Upper lobe of left lung (tissue), 4 donors: ENCODE measurements at regions not wholly inside any gene's neighbourhood (a gene's known extent, or its start where the extent isn't known, plus 50 kb on each side); places are given as distances from the start of the nearest gene placed in this dataset.

Experiments
- EP300 ChIP-seq, 4 donors: sonication (generic); formaldehyde crosslinking; IDR thresholded peaks; one replicate each; pipeline ENCODE4 v1.5.1; 2017; ENCODE audit warnings: antibody characterized with exemption in 4 of 4, control low read depth in 2 of 4
- POLR2A ChIP-seq, 4 donors: fragments of 450-650 bp; IDR thresholded peaks; one replicate each; pipeline ENCODE4 v1.5.1; 2016 to 2017; ENCODE audit warnings: antibody characterized with exemption in 4 of 4, mild to moderate bottlenecking in 2 of 4
- POLR2AphosphoS5 ChIP-seq, 2 donors: sonication (generic); formaldehyde crosslinking; IDR thresholded peaks; one replicate each; pipeline ENCODE4 v1.5.1; 2017; ENCODE audit warnings: antibody characterized with exemption in 2 of 2
- TF ChIP-seq, protein P1 (sequence below), 6 experiments: fragments of 450-650 bp in 4 of 6; fragments of 200-600 bp in 2 of 6; sonication (generic) in 2 of 6; IDR thresholded peaks; one replicate each; pipeline ENCODE4 v1.5.1; 2016 to 2019; ENCODE audit warnings: antibody characterized with exemption in 6 of 6

GRCh38 chr21:41647806-41648561 is 118.9 kb downstream of the RIPK4 start:
- TF ChIP-seq POLR2AphosphoS5 (IDR thresholded peaks at IDR 0.05) (no peak), POLR2A (IDR thresholded peaks at IDR 0.05) (no peak), EP300 (IDR thresholded peaks at IDR 0.05) (no peak)
- TF ChIP-seq, protein P1, sequence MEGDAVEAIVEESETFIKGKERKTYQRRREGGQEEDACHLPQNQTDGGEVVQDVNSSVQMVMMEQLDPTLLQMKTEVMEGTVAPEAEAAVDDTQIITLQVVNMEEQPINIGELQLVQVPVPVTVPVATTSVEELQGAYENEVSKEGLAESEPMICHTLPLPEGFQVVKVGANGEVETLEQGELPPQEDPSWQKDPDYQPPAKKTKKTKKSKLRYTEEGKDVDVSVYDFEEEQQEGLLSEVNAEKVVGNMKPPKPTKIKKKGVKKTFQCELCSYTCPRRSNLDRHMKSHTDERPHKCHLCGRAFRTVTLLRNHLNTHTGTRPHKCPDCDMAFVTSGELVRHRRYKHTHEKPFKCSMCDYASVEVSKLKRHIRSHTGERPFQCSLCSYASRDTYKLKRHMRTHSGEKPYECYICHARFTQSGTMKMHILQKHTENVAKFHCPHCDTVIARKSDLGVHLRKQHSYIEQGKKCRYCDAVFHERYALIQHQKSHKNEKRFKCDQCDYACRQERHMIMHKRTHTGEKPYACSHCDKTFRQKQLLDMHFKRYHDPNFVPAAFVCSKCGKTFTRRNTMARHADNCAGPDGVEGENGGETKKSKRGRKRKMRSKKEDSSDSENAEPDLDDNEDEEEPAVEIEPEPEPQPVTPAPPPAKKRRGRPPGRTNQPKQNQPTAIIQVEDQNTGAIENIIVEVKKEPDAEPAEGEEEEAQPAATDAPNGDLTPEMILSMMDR (IDR thresholded peaks at IDR 0.05) = no peak
